Thyroid gland (tissue), 4 donors: ENCODE measurements at regions not wholly inside any gene's neighbourhood (a gene's known extent, or its start where the extent isn't known, plus 50 kb on each side); places are given as distances from the start of the nearest gene placed in this dataset.

Experiments
- DNase-seq, 2 donors: peaks; one replicate each; pipeline ENCODE4 v3.0.0-alpha.2; 2019
- H3K27ac ChIP-seq, 3 donors: fragments of 200-600 bp; sonication (generic); 1 replicate in 2 of 3; 2 replicates in 1 of 3; pipeline ENCODE4 v1.5.1; 2016 to 2019; ENCODE audit warnings: mild to moderate bottlenecking in 1 of 3, moderate library complexity in 1 of 3
- H3K27me3 ChIP-seq: fragments of 200-600 bp; sonication (generic); one replicate; pipeline ENCODE4 v1.5.1; 2019
- H3K36me3 ChIP-seq, 2 donors: fragments of 200-600 bp; sonication (generic); one replicate each; pipeline ENCODE4 v1.5.1; 2016 to 2019
- H3K4me1 ChIP-seq, 2 donors: fragments of 200-600 bp; sonication (generic); one replicate each; pipeline ENCODE4 v1.5.1; 2017 to 2019
- H3K4me3 ChIP-seq, 3 donors: fragments of 200-600 bp; sonication (generic); replicated peaks in 1 of 3; 1 replicate in 2 of 3; 2 replicates in 1 of 3; pipeline ENCODE4 v1.5.1; 2016; ENCODE audit warnings: mild to moderate bottlenecking in 1 of 3
- H3K9me3 ChIP-seq: fragments of 200-600 bp; sonication (generic); one replicate; pipeline ENCODE4 v1.5.1; 2017
- POLR2A ChIP-seq, 2 donors: fragments of 450-650 bp; IDR thresholded peaks; one replicate each; pipeline ENCODE4 v1.6.1; 2017; ENCODE audit warnings: antibody characterized with exemption in 2 of 2, mild to moderate bottlenecking in 2 of 2, moderate library complexity in 1 of 2
- WGBS, 2 donors: methylation state at CpG; one replicate each; pipeline ENCODE4 v1.1.5; 2017; 5-methylcytosine and 5-hydroxymethylcytosine counted together
- intact Hi-C: fragments of 100-400 bp; cut with DNase I; formaldehyde crosslinking; loops from one replicate; pipeline ENCODE4 v1.15.1; 2023
- TF ChIP-seq, protein P1 (sequence below), 6 experiments: fragments of 200-600 bp in 3 of 6; fragments of 450-650 bp in 3 of 6; sonication (generic) in 3 of 6; IDR thresholded peaks; one replicate each; pipeline ENCODE4 v1.5.1; 2016 to 2019; ENCODE audit warnings: antibody characterized with exemption in 6 of 6, mild to moderate bottlenecking in 2 of 6, inconsistent platforms in 1 of 6, moderate library complexity in 1 of 6

- WGBS, 2 donors: 83 to 90% methylated on average over 4 of the region's 4 CpGs
- no peaks in the 10 kb centered on the region for H3K36me3 ChIP-seq
- H3K4me3 ChIP-seq: no peak overlapping the region
- H3K27ac ChIP-seq: no peak overlapping the region
- H3K27me3 ChIP-seq: no peaks in the 10 kb centered on the region
- TF ChIP-seq, protein P1, sequence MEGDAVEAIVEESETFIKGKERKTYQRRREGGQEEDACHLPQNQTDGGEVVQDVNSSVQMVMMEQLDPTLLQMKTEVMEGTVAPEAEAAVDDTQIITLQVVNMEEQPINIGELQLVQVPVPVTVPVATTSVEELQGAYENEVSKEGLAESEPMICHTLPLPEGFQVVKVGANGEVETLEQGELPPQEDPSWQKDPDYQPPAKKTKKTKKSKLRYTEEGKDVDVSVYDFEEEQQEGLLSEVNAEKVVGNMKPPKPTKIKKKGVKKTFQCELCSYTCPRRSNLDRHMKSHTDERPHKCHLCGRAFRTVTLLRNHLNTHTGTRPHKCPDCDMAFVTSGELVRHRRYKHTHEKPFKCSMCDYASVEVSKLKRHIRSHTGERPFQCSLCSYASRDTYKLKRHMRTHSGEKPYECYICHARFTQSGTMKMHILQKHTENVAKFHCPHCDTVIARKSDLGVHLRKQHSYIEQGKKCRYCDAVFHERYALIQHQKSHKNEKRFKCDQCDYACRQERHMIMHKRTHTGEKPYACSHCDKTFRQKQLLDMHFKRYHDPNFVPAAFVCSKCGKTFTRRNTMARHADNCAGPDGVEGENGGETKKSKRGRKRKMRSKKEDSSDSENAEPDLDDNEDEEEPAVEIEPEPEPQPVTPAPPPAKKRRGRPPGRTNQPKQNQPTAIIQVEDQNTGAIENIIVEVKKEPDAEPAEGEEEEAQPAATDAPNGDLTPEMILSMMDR (IDR thresholded peaks at IDR 0.05): no peak
- no peak for TF ChIP-seq POLR2A (IDR thresholded peaks at IDR 0.05)
- DNase-seq: no peak
- no peaks in the 10 kb centered on the region for H3K9me3 ChIP-seq
- intact Hi-C loops: no loop called here
- no peaks in the 10 kb centered on the region for H3K4me1 ChIP-seq
These were observed 634.2 kb downstream of the TSN start for GRCh38 chr2:122389694-122390093.

- Histone ChIP-seq H3K36me3 (no peaks in the 10 kb centered on the region), H3K4me3 (no peak overlapping the region), H3K9me3 (no peaks in the 10 kb centered on the region), H3K27ac (no peak overlapping the region), H3K27me3 (no peaks in the 10 kb centered on the region), H3K4me1 (no peaks in the 10 kb centered on the region)
- intact Hi-C loops: no loop called here
- WGBS, 2 donors: 26 to 33% methylated on average over 1 of the region's 1 CpG
- no peak for DNase-seq
- TF ChIP-seq POLR2A (IDR thresholded peaks at IDR 0.05): no peak
- TF ChIP-seq, protein P1 (IDR thresholded peaks at IDR 0.05): no peak
These were observed 635.0 kb downstream of the TSN start for GRCh38 chr2:122390406-122390805.

- Histone ChIP-seq H3K9me3 (no peaks in the 10 kb centered on the region), H3K27ac (no peak overlapping the region), H3K27me3 (no peaks in the 10 kb centered on the region), H3K4me3 (no peak overlapping the region), H3K36me3 (no peaks in the 10 kb centered on the region), H3K4me1 (no peaks in the 10 kb centered on the region)
- no peak for DNase-seq
- 77% methylated on average over 3 of the region's 3 CpGs for WGBS, 2 donors
- intact Hi-C loops: no loop called here
- TF ChIP-seq, protein P1 (IDR thresholded peaks at IDR 0.05): no peak
- TF ChIP-seq POLR2A (IDR thresholded peaks at IDR 0.05): no peak
These were observed 636.3 kb downstream of the TSN start for GRCh38 chr2:122391726-122392125.

DNA sequence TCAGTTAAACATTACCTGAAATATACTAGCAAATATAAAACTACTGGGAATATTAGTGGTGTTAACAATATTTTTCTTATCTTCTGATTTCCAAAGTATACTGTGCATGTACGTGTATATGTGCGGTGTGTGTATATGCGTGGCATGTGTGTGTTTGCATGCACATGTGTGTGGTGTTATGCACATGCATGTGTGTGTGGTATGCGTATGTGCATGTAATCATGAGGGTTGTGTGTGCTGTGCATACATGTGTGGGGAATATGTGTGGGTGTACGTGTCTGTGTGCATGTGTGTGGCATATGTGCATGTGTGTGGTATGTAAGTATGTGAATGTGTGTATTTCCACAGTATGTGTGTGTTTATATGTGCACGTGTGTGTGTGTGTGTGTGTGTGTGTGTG lies 640.2 kb downstream of the TSN start:
- WGBS, 2 donors: 94 to 96% methylated on average over 6 of the region's 6 CpGs
- no peak for TF ChIP-seq POLR2A (IDR thresholded peaks at IDR 0.05)
- TF ChIP-seq, protein P1 (IDR thresholded peaks at IDR 0.05): no peak
- no peak for DNase-seq
- Histone ChIP-seq H3K27me3 (no peaks in the 10 kb centered on the region), H3K4me3 (no peak overlapping the region), H3K27ac (no peak overlapping the region), H3K36me3 (no peaks in the 10 kb centered on the region), H3K4me1 (no peaks in the 10 kb centered on the region), H3K9me3 (no peaks in the 10 kb centered on the region)
- intact Hi-C loops: no loop called here

DNA sequence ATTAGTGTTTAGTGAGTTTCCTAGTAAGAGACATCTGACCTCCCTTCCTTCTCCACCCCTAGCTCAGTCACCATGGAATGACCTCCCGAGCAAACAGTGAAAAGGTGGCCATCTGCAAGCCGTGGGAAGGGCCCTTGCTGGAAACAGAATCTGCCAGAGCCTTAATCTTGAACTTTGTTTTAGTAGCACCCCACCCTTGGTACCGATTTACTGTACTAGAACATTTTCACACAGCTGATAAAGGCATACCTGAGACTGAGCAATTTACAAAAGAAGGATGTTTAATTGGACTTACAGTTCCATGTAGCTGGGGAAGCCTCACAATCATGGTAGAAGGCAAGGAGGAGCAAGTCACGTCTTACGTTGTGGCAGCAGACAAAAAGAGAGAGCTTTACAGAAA lies 655.8 kb downstream of the TSN start:
- Histone ChIP-seq H3K36me3 (no peaks in the 10 kb centered on the region), H3K4me3 (no peak overlapping the region), H3K27me3 (no peaks in the 10 kb centered on the region), H3K9me3 (no peaks in the 10 kb centered on the region), H3K4me1 (no peaks in the 10 kb centered on the region), H3K27ac (no peak overlapping the region)
- intact Hi-C loops: no loop called here
- no peak for TF ChIP-seq POLR2A (IDR thresholded peaks at IDR 0.05)
- TF ChIP-seq, protein P1 (IDR thresholded peaks at IDR 0.05): no peak
- WGBS, 2 donors: 71 to 74% methylated on average over 5 of the region's 5 CpGs
- DNase-seq: no peak
